ENCODE measurements at regions not wholly inside any gene's neighbourhood (a gene's known extent, or its start where the extent isn't known, plus 50 kb on each side); places are given as distances from the start of the nearest gene placed in this dataset.

DNA sequence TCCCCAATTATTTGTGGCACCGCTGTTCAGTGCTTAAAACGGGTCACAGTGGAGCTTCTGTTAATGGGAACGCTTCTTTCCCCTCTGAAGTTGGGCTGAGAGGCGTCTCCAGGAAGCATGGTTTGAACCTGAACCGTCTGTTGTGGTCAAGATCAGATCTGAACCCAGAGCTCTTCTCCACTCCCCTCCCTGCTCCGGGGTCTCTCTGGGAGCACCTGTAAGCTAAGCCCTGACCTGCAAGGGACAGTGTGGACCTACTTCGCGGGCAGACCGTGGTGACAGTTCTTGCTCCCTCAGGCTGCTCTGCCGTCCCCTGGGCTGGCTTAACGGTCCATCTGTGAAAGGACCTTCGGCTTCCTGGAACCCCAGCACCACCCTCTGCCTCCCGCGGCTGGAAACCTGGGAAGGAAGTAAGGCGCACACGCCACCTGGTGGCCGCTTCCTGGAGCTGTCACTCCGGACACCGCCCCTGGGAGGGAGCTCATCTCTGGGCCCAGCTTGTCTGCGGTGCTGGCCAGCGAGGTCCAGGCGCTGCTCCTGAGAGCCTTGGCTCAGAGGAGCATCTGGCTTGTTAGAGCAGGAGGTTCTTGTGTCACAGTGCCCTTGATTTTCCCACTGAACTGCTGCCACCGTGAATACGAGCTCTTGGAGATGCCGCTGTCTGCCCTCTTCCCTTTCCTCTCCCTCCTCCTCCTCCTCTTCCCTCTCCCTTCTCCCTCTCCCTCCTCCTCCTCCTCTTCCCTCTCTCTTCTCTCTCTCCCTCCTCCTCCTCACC is 518.5 kb upstream of the EEF2KMT start:
- intact Hi-C loops (cut with micrococcal nuclease) = loop anchor here (5.0 kb wide), 1 partner anchor 374 kb away; no protein-coding TSS in a partner anchor
- peak; percentile 3 for DNase-seq (ENCODE audit: low spot score)
- H3K36me3 Mint-ChIP-seq (ENCODE audit: low read depth) = no peaks in the 10 kb centered on the region
- no peaks in the 10 kb centered on the region for H3K4me1 Mint-ChIP-seq (ENCODE audit: low read depth)
- peaks cover under 1% of the 10 kb centered on the region for H3K9me3 Mint-ChIP-seq
- peaks cover 3% of the 10 kb centered on the region for H3K27me3 Mint-ChIP-seq (ENCODE audit: insufficient read depth)
- H3K4me3 Mint-ChIP-seq = peak overlapping the region; percentile 17
- H3K27ac Mint-ChIP-seq = no peak overlapping the region

DNA sequence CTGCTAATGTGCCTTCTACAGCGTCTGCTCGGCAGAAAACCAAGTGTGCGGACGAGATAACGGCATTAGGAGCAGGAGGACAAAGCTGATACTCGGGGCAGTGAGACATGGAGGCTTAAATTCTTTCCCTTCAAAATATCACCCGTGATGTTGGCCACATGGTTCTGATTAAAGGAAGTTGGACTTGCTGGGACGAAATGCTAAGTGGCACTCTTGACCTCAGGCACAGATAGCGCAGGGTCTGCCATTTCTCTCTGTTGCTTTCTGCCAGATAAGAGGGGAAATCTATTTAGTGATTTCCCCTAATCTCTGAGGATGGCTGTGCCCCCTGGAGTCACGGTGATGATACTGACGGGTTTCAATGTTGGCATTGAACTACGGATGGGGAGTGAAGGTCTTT is 509.6 kb upstream of the EEF2KMT start:
- intact Hi-C loops (cut with micrococcal nuclease) = no loop called here
- H3K4me3 Mint-ChIP-seq = no peak overlapping the region

DNA sequence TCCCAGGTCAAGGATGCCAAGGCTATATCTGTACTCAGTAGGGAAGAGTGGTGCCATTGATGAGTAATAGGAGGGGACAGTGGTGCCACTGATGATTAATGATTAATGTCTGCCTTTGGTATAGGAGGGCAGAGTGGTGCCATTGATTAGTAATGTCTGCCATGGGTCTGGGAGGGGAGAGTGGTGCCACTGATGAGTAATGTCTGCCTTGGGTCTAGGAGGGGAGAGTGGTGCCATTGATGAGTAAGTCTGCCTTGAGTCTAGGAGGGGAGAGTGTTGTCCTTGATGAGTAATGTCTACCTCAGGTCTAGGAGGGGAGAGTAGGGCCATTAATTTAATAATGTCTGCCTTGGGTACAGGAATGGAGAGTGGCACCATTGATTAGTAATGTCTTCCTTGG is 507.8 kb upstream of the EEF2KMT start:
- intact Hi-C loops (cut with micrococcal nuclease) = no loop called here
- Mint-ChIP-seq H3K36me3 (ENCODE audit: low read depth) (no peaks in the 10 kb centered on the region), H3K27ac (no peak overlapping the region), H3K27me3 (ENCODE audit: insufficient read depth) (peaks cover 1% of the 10 kb centered on the region), H3K4me1 (ENCODE audit: low read depth) (no peaks in the 10 kb centered on the region), H3K9me3 (no peaks in the 10 kb centered on the region), H3K4me3 (no peak overlapping the region)
- no peak for DNase-seq (ENCODE audit: low spot score)

More for the DNA sequence above, 509.6 kb upstream of the EEF2KMT start:
- no peak for DNase-seq (ENCODE audit: low spot score)
- no peaks in the 10 kb centered on the region for H3K36me3 Mint-ChIP-seq (ENCODE audit: low read depth)
- H3K9me3 Mint-ChIP-seq = no peaks in the 10 kb centered on the region
- H3K27me3 Mint-ChIP-seq (ENCODE audit: insufficient read depth) = no peaks in the 10 kb centered on the region
- no peaks in the 10 kb centered on the region for H3K4me1 Mint-ChIP-seq (ENCODE audit: low read depth)
- H3K27ac Mint-ChIP-seq = no peak overlapping the region

DNA sequence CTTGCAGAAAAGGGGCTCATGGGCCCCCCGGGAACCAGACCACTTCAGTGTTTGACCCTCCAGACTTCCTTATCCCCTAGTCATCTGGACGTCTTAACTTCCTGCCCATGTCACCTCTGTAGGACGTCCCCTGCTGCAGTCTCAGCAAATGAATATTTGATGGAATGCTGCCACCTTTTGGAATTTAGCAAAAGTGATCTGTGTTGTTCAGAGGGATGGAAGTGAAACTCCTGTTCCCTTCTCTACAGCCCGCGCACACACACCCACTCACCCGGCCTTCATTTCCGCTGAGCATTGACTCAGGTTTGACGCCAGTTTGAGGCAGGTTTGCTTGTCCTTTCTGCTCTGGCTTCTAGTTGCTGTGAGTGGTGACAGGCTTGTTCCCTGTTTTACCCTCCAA is 507.2 kb upstream of the EEF2KMT start:
- Mint-ChIP-seq H3K27me3 (ENCODE audit: insufficient read depth) (peaks cover 1% of the 10 kb centered on the region), H3K27ac (no peak overlapping the region), H3K36me3 (ENCODE audit: low read depth) (no peaks in the 10 kb centered on the region), H3K4me1 (ENCODE audit: low read depth) (no peaks in the 10 kb centered on the region), H3K9me3 (no peaks in the 10 kb centered on the region), H3K4me3 (no peak overlapping the region)
- intact Hi-C loops (cut with micrococcal nuclease) = no loop called here
- no peak for DNase-seq (ENCODE audit: low spot score)

DNA sequence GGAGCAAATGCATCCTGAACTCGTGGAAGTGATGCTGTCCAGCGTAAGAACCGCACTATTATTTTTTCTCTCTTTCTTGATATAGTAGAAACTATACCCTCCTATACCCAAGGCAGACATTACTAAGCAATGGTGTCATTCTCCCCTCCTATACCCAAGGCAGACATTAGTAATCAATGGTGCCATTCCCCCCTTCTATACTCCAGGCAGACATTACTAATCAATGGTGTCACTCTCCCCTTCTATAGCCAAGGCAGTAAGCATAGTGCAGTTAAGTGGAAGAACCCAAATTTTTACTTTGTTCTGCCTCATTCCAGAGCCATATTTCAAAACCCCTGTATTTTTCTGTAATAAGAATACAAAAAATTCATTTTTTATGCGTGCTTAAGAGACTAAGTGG is 506.2 kb upstream of the EEF2KMT start:
- Mint-ChIP-seq H3K27ac (no peak overlapping the region), H3K9me3 (no peaks in the 10 kb centered on the region), H3K4me3 (no peak overlapping the region), H3K4me1 (ENCODE audit: low read depth) (no peaks in the 10 kb centered on the region), H3K36me3 (ENCODE audit: low read depth) (no peaks in the 10 kb centered on the region), H3K27me3 (ENCODE audit: insufficient read depth) (peaks cover 1% of the 10 kb centered on the region)
- DNase-seq (ENCODE audit: low spot score) = no peak
- intact Hi-C loops (cut with micrococcal nuclease) = no loop called here

DNA sequence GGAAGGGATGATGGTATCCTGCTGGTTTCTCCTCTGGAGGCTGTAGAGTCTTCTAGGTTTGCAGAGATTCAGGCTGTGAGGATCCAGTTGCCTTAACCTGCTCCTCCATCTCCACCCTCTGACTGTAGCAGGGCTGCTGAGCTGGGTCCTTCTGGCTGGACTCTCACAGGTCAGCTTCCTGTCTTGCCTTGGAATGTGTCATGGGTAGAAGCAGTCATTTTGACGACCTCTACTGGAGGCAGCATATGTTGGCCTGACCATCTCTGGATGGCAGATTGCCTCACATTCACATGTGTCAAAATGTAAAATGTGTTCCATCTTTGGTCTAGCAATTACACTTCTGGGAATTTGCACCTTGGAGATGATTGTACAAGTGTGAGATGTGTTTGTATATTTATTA is 504.4 kb upstream of the EEF2KMT start:
- Mint-ChIP-seq H3K36me3 (ENCODE audit: low read depth) (no peaks in the 10 kb centered on the region), H3K27me3 (ENCODE audit: insufficient read depth) (peaks cover 1% of the 10 kb centered on the region), H3K27ac (no peak overlapping the region), H3K4me3 (no peak overlapping the region), H3K9me3 (no peaks in the 10 kb centered on the region), H3K4me1 (ENCODE audit: low read depth) (no peaks in the 10 kb centered on the region)
- DNase-seq (ENCODE audit: low spot score) = no peak
- intact Hi-C loops (cut with micrococcal nuclease) = no loop called here

DNA sequence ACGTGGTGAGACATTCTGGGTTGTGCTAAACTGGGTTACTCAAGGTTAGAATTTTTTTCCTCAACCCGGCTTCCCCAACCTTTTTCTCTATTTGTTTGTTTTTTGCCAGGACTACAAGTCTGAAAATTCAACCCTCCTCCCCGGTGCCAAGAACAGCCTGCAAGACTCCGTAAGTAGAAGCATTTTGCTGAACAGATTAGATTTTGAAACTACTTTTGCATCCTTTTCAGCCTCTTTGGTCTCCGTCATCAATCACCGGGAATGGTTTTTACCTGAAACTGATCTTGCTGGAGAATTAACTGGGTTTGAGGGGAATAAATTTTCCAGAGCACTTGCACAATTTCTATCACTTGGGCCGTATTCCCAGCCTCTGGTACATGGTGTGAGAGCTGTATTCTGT is 501.2 kb upstream of the EEF2KMT start:
- H3K9me3 Mint-ChIP-seq = no peaks in the 10 kb centered on the region
- intact Hi-C loops (cut with micrococcal nuclease) = no loop called here

DNA sequence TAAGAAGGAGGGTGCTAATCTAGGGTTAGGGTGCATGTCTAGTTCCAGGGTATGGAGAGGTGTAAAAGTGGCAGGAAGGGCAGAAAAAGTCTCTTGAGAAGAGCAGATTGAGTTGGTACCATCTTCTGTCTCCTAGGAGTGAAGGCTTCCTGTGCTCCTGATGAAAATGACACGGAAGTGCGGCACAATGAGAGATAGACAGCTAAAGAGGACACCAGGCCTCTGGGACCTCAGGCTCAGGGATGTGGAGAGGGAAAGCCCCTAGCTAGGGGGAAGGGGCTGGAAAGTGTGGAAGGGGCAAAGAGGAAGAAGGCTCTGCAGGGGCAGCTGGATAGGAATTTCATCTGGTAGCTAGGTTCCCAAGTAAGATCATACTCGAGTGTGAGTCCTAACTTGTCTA is 498.3 kb upstream of the EEF2KMT start:
- Mint-ChIP-seq H3K36me3 (ENCODE audit: low read depth) (no peaks in the 10 kb centered on the region), H3K4me1 (ENCODE audit: low read depth) (no peaks in the 10 kb centered on the region), H3K9me3 (peaks cover 4% of the 10 kb centered on the region), H3K27ac (no peak overlapping the region), H3K4me3 (no peak overlapping the region), H3K27me3 (ENCODE audit: insufficient read depth) (no peaks in the 10 kb centered on the region)
- no peak for DNase-seq (ENCODE audit: low spot score)
- intact Hi-C loops (cut with micrococcal nuclease) = no loop called here

More for the DNA sequence above, 501.2 kb upstream of the EEF2KMT start:
- Mint-ChIP-seq H3K36me3 (ENCODE audit: low read depth) (no peaks in the 10 kb centered on the region), H3K4me1 (ENCODE audit: low read depth) (no peaks in the 10 kb centered on the region), H3K27me3 (ENCODE audit: insufficient read depth) (peaks cover 1% of the 10 kb centered on the region), H3K4me3 (no peak overlapping the region), H3K27ac (no peak overlapping the region)
- no peak for DNase-seq (ENCODE audit: low spot score)

DNA sequence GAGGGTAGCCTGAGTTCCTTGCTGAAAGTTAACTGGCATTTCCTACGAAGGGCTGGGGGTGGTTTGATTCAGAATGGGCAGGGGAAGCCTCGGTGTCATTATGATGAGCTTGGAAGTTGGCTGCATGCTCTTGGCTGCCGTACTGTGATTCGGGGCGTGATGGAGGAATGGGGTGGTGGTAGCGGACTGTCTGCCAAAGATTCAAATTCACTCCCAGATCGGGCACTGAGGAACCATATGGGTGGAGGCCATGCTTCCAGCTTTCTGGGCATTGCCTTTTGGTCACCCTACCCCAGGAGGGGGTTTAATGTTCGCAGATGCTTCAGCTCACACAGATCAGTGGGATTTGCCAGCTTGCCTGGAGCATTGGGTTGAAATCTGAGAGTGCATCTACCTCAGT is 492.8 kb upstream of the EEF2KMT start:
- H3K27me3 Mint-ChIP-seq (ENCODE audit: insufficient read depth) = no peaks in the 10 kb centered on the region

DNA sequence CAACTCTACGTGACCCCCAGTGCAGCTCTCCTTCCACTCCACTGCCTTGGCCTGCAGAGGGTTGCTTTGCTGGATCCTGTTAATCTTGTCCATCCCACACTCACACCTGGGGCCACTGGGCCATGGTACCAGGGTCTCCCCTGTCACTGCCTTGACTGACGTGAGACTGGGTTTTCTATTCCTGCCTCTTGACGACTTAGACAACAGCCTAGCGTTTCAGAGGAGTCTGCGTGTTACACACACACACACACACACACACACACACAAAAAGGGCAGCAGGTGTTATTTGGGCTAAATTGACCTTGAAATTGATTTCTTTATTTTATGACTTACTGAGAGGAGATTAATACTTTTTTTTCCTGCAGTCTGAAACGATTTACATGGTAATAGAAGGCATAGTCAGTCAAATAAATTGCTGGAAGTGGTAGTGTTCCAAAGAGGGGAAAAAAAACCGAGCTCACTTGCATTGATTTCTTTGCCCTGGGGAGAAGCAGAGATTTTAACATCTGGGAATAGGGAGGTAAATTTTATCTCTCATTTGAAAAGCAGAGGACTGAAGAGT is 492.3 kb upstream of the EEF2KMT start:
- intact Hi-C loops (cut with micrococcal nuclease) = no loop called here
- peaks cover 4% of the 10 kb centered on the region for H3K9me3 Mint-ChIP-seq
- no peaks in the 10 kb centered on the region for H3K4me1 Mint-ChIP-seq (ENCODE audit: low read depth)
- DNase-seq (ENCODE audit: low spot score) = no peak
- no peak overlapping the region for H3K4me3 Mint-ChIP-seq
- no peak overlapping the region for H3K27ac Mint-ChIP-seq
- no peaks in the 10 kb centered on the region for H3K36me3 Mint-ChIP-seq (ENCODE audit: low read depth)
- H3K27me3 Mint-ChIP-seq (ENCODE audit: insufficient read depth) = no peaks in the 10 kb centered on the region

More for the DNA sequence above, 492.8 kb upstream of the EEF2KMT start:
- no peak overlapping the region for H3K27ac Mint-ChIP-seq
- DNase-seq (ENCODE audit: low spot score) = no peak
- H3K4me1 Mint-ChIP-seq (ENCODE audit: low read depth) = no peaks in the 10 kb centered on the region
- intact Hi-C loops (cut with micrococcal nuclease) = no loop called here
- peaks cover 4% of the 10 kb centered on the region for H3K9me3 Mint-ChIP-seq
- no peaks in the 10 kb centered on the region for H3K36me3 Mint-ChIP-seq (ENCODE audit: low read depth)
- no peak overlapping the region for H3K4me3 Mint-ChIP-seq

DNA sequence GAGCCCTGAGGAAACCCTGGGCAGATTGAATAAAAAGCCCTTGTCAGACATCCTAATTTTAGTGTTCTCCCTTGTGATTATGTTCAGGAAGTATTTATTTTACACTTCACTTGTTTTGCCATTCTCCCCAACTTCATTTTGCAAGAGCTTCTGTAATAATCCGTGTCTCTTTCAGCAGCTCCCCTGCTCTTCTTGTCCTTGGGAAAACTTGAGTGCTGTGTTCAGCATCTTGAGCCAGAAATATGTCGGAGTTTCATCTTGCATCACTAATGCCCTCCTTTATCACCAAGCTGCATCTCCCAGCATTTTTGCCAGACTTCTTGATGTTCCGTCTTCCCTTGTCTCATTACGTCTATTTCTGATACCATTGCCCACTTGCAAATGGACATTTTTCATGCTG is 486.5 kb upstream of the EEF2KMT start:
- Mint-ChIP-seq H3K4me1 (ENCODE audit: low read depth) (no peaks in the 10 kb centered on the region), H3K4me3 (no peak overlapping the region), H3K9me3 (no peaks in the 10 kb centered on the region), H3K36me3 (ENCODE audit: low read depth) (no peaks in the 10 kb centered on the region), H3K27me3 (ENCODE audit: insufficient read depth) (peaks cover 2% of the 10 kb centered on the region), H3K27ac (no peak overlapping the region)
- DNase-seq (ENCODE audit: low spot score) = no peak
- intact Hi-C loops (cut with micrococcal nuclease) = no loop called here

DNA sequence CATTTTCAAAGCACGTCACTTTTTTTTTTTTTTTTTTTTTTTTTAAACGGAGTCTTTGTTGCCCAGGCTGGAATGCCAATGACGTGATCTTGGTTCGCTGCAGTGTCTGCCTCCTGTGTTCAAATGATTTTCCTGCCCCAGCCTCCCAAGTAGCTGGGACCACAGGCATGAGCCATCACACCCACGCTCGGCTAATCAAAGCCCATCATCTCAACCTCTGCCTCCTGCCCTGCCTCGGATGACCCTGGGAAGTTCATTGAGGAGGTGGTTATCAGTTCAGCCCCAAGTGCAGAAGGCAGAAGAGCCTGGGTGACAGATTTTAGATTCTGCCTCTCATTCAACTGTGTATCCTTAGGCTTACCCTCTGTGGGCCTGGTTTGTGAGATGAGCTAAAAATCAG is 484.9 kb upstream of the EEF2KMT start:
- Mint-ChIP-seq H3K4me3 (no peak overlapping the region), H3K36me3 (ENCODE audit: low read depth) (no peaks in the 10 kb centered on the region), H3K27ac (no peak overlapping the region), H3K27me3 (ENCODE audit: insufficient read depth) (peaks cover 2% of the 10 kb centered on the region), H3K4me1 (ENCODE audit: low read depth) (no peaks in the 10 kb centered on the region), H3K9me3 (no peaks in the 10 kb centered on the region)
- intact Hi-C loops (cut with micrococcal nuclease) = no loop called here
- DNase-seq (ENCODE audit: low spot score) = no peak

DNA sequence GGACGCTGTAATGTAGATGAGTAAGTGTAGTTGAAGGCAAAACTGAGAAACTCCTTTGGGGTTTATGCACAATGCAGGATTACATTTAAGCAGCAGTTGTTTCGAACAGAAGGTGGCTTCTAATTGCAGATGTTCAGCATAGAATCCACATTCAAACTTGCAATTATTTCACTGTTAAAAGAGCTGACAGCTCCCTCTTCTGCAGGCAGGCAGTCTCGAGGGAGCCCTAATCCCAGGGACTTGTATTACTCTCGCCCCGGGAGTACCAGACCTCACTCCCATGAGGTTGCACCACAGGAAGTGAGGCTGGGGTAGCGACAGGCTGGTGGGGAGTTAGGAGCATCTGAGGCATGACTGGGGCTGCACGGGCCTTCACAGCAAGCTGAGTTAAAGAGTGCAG is 484.3 kb upstream of the EEF2KMT start:
- Mint-ChIP-seq H3K27ac (no peak overlapping the region), H3K4me3 (no peak overlapping the region)
- intact Hi-C loops (cut with micrococcal nuclease) = no loop called here

More for the DNA sequence above, 484.3 kb upstream of the EEF2KMT start:
- Mint-ChIP-seq H3K27me3 (ENCODE audit: insufficient read depth) (peaks cover 2% of the 10 kb centered on the region), H3K9me3 (no peaks in the 10 kb centered on the region), H3K36me3 (ENCODE audit: low read depth) (no peaks in the 10 kb centered on the region), H3K4me1 (ENCODE audit: low read depth) (no peaks in the 10 kb centered on the region)
- no peak for DNase-seq (ENCODE audit: low spot score)
